Upper lobe of left lung (tissue), 6 donors: ENCODE measurements at regions not wholly inside any gene's neighbourhood (a gene's known extent, or its start where the extent isn't known, plus 50 kb on each side); places are given as distances from the start of the nearest gene placed in this dataset.
"Not testable (repeated sequence)": the region's sequence is repeated elsewhere in the genome, so short reads cannot be mapped to it uniquely, and the experiment has no call there.

Experiments used
- ATAC-seq, 2 donors: fragments of 200-7000 bp; cut with Tn5 transposase; one replicate each; pipeline ENCODE4 v1.9.1; 2022; ENCODE audit warnings: mild to moderate bottlenecking in 2 of 2, moderate library complexity in 2 of 2; ENCODE audit not compliant: low FRiP score in 2 of 2
- DNase-seq, 2 donors: peaks; one replicate each; pipeline ENCODE4 v3.0.0-alpha.2; 2019 to 2020
- H3K27ac ChIP-seq, 4 donors: fragments of 200-600 bp; sonication (generic); one replicate each; pipeline ENCODE4 v1.5.1; 2016 to 2019
- H3K27me3 ChIP-seq, 4 donors: fragments of 200-600 bp; sonication (generic); one replicate each; pipeline ENCODE4 v1.5.1; 2017 to 2019
- H3K36me3 ChIP-seq, 4 donors: fragments of 200-600 bp; sonication (generic); one replicate each; pipeline ENCODE4 v1.5.1; 2016 to 2019
- H3K4me1 ChIP-seq, 4 donors: fragments of 200-600 bp; sonication (generic); one replicate each; pipeline ENCODE4 v1.5.1; 2018 to 2019
- H3K4me3 ChIP-seq, 4 donors: fragments of 200-600 bp; sonication (generic); one replicate each; pipeline ENCODE4 v1.5.1; 2017 to 2019; ENCODE audit warnings: mild to moderate bottlenecking in 2 of 4, moderate library complexity in 1 of 4
- H3K9me3 ChIP-seq, 4 donors: fragments of 200-600 bp; sonication (generic); one replicate each; pipeline ENCODE4 v1.5.1; 2018 to 2019
- EP300 ChIP-seq, 4 donors: sonication (generic); formaldehyde crosslinking; IDR thresholded peaks; one replicate each; pipeline ENCODE4 v1.5.1; 2017; ENCODE audit warnings: antibody characterized with exemption in 4 of 4, control low read depth in 2 of 4
- POLR2A ChIP-seq, 4 donors: fragments of 450-650 bp; IDR thresholded peaks; one replicate each; pipeline ENCODE4 v1.5.1; 2016 to 2017; ENCODE audit warnings: antibody characterized with exemption in 4 of 4, mild to moderate bottlenecking in 2 of 4
- POLR2AphosphoS5 ChIP-seq, 2 donors: sonication (generic); formaldehyde crosslinking; IDR thresholded peaks; one replicate each; pipeline ENCODE4 v1.5.1; 2017; ENCODE audit warnings: antibody characterized with exemption in 2 of 2
- WGBS, 2 donors: methylation state at CpG; one replicate each; pipeline ENCODE4 v1.1.5; 2017 to 2018; 5-methylcytosine and 5-hydroxymethylcytosine counted together
- TF ChIP-seq, protein P1 (sequence below), 6 experiments: fragments of 450-650 bp in 4 of 6; fragments of 200-600 bp in 2 of 6; sonication (generic) in 2 of 6; IDR thresholded peaks; one replicate each; pipeline ENCODE4 v1.5.1; 2016 to 2019; ENCODE audit warnings: antibody characterized with exemption in 6 of 6
- donor health status: DM: no; HTN: no; CAD: no; lungs with moderate emphysema.
- donor health status: DM: no; HTN: yes; CAD: no; lungs with severe emphysema.

DNA sequence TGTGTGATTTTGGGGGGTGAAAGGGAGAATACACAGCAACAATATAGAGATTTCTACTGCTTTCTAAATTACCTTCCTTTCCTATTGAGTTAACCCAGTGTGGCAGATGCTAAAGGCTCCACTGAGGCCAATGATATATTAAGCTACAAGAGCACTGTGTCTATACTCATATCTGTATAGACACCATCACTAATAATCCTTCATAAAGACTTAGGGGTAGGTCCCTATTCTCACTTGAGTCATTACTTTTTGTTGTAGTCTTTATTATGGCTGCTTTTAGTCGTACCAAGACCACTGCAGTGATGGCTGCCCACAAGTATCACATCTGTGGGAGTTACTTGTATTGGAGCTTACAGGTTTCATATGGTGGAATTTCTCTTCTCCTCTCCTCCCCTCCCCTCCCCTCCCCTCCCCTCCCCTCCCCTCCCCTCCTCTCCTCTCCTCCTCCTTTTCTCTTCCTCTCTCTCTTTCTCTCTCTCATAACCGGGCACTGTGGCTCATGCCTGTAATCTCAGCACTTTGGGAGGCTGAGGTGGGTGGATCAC, 637.6 kb downstream of the ADCYAP1 start:
- TF ChIP-seq POLR2AphosphoS5 (IDR thresholded peaks at IDR 0.05) = no peak
- TF ChIP-seq, protein P1, sequence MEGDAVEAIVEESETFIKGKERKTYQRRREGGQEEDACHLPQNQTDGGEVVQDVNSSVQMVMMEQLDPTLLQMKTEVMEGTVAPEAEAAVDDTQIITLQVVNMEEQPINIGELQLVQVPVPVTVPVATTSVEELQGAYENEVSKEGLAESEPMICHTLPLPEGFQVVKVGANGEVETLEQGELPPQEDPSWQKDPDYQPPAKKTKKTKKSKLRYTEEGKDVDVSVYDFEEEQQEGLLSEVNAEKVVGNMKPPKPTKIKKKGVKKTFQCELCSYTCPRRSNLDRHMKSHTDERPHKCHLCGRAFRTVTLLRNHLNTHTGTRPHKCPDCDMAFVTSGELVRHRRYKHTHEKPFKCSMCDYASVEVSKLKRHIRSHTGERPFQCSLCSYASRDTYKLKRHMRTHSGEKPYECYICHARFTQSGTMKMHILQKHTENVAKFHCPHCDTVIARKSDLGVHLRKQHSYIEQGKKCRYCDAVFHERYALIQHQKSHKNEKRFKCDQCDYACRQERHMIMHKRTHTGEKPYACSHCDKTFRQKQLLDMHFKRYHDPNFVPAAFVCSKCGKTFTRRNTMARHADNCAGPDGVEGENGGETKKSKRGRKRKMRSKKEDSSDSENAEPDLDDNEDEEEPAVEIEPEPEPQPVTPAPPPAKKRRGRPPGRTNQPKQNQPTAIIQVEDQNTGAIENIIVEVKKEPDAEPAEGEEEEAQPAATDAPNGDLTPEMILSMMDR (IDR thresholded peaks at IDR 0.05) = no peak
- no peak for TF ChIP-seq EP300 (IDR thresholded peaks at IDR 0.05)
- no peak for TF ChIP-seq POLR2A (IDR thresholded peaks at IDR 0.05)
- Histone ChIP-seq H3K9me3 (no peaks in the 10 kb centered on the region), H3K27me3 (no peaks in the 10 kb centered on the region), H3K4me3 (no peak overlapping the region), H3K27ac (no peak overlapping the region), H3K4me1 (no peaks in the 10 kb centered on the region), H3K36me3 (no peaks in the 10 kb centered on the region)
- no peak for DNase-seq
- 78 to 88% methylated on average over 2 of the region's 2 CpGs for WGBS, 2 donors
- ATAC-seq = no peak

DNA sequence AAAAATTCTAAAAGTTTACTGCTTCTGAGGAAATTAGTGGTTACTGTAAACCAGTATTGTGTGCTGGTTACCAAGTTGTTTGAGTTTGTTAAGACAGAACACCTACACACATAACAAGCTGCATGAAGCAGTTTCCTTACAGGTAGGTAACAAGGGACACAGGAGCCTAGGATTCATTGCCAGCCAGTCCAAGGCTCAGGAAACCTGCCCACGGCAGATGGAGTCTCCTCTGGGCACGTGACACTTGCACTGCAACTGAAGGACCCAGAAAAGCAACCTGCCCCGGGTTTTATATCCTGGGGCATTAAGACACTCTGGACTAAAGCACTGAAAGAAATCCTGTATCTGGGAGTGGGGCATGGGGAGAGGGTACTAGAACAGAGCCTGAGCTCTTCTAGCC, 639.3 kb downstream of the ADCYAP1 start:
- 66 to 83% methylated on average over 3 of the region's 3 CpGs for WGBS, 2 donors
- no peak for DNase-seq
- Histone ChIP-seq H3K4me1 (no peaks in the 10 kb centered on the region), H3K4me3 (no peak overlapping the region), H3K9me3 (no peaks in the 10 kb centered on the region), H3K27ac (no peak overlapping the region), H3K27me3 (no peaks in the 10 kb centered on the region), H3K36me3 (no peaks in the 10 kb centered on the region)
- no peak for TF ChIP-seq POLR2A (IDR thresholded peaks at IDR 0.05)
- no peak for TF ChIP-seq EP300 (IDR thresholded peaks at IDR 0.05)
- TF ChIP-seq, protein P1 (IDR thresholded peaks at IDR 0.05) = no peak
- no peak for TF ChIP-seq POLR2AphosphoS5 (IDR thresholded peaks at IDR 0.05)
- no peak for ATAC-seq

DNA sequence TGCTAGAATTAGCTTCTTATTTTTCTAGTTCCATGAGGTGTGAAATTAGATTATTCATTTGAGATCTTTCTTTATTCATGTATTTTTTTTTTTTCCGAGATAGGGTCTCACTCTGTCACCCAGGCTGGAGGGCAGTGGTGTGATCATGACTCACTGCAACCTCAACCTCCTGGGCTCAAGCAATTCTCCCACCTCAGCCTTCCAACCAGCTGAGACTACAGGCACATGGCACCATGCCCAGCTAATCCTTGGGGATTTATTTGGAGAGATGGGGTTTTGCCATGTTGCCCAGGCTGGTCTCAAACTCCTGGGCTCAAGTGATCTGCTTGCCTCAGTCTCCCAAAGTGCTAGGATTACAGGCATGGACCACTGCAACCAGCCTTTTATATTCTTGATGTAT, 653.0 kb downstream of the ADCYAP1 start:
- not testable (repeated sequence) for H3K9me3 ChIP-seq, ATAC-seq, DNase-seq, H3K27ac ChIP-seq, H3K4me3 ChIP-seq, H3K4me1 ChIP-seq, H3K36me3 ChIP-seq, H3K27me3 ChIP-seq
- 67 to 92% methylated on average over 1 of the region's 1 CpG for WGBS, 2 donors

DNA sequence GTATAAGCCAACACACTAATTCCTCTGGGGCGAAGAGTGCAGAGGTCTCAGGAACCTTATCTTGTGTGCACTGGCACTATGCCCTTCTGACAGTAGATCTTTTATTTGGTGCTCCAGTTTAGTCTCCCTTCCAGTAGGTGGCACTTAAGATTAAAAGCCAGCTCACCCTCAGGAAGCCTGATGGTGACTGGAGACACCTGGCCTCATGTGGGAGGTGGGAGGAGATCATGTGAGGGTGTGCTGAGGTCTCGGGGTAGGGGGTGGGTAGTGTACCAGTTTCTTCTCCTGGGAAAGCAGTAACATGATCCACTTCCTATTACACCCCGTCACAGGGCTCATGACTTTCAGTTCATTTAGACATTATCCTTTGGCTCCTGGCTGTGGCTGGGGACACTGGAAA, 654.9 kb downstream of the ADCYAP1 start:
- H3K9me3 ChIP-seq = no peaks in the 10 kb centered on the region
- TF ChIP-seq POLR2AphosphoS5 (IDR thresholded peaks at IDR 0.05) (no peak), EP300 (IDR thresholded peaks at IDR 0.05) (no peak), POLR2A (IDR thresholded peaks at IDR 0.05) (no peak)
- TF ChIP-seq, protein P1 (IDR thresholded peaks at IDR 0.05) = no peak
- H3K4me1 ChIP-seq = no peaks in the 10 kb centered on the region
- 33 to 44% methylated on average over 3 of the region's 3 CpGs for WGBS, 2 donors
- H3K27ac ChIP-seq = no peak overlapping the region
- H3K27me3 ChIP-seq = no peaks in the 10 kb centered on the region
- DNase-seq = no peak
- no peaks in the 10 kb centered on the region for H3K36me3 ChIP-seq
- H3K4me3 ChIP-seq = no peak overlapping the region
- no peak for ATAC-seq

DNA sequence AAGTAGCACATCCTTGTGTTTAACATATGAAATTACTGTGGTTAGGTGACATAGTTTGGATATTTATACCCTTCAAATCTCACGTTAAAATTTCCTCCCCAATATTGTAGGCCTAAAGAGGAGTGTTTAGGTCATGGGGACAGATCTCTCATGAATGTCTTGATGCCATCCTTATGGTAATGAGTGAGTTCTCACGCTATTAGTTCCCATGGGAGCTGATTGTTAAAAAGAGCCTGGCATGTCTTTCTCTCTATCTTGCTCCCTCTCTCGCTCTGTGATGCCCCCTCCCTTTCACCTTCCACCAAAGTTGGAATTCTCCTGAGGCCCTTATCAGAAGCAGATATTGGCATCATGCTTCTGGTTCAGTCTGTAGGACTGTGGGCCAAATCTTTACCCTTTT, 660.1 kb downstream of the ADCYAP1 start:
- no peak overlapping the region for H3K27ac ChIP-seq
- WGBS, 2 donors = 61 to 72% methylated on average over 3 of the region's 3 CpGs
- TF ChIP-seq POLR2A (IDR thresholded peaks at IDR 0.05) (no peak), EP300 (IDR thresholded peaks at IDR 0.05) (no peak), POLR2AphosphoS5 (IDR thresholded peaks at IDR 0.05) (no peak)
- TF ChIP-seq, protein P1 (IDR thresholded peaks at IDR 0.05) = no peak
- DNase-seq (no peak), ATAC-seq (no peak)
- no peaks in the 10 kb centered on the region for H3K9me3 ChIP-seq
- H3K4me3 ChIP-seq = no peak overlapping the region
- H3K36me3 ChIP-seq = no peaks in the 10 kb centered on the region
- H3K27me3 ChIP-seq = no peaks in the 10 kb centered on the region
- H3K4me1 ChIP-seq = no peaks in the 10 kb centered on the region
